HG02938 (cell line): ENCODE measurements at regions not wholly inside any gene's neighbourhood (a gene's known extent, or its start where the extent isn't known, plus 50 kb on each side); places are given as distances from the start of the nearest gene placed in this dataset.

Experiments
- ATAC-seq: cut with Tn5 transposase; IDR thresholded peaks from one replicate; pipeline ENCODE4 v1.9.1; 2021; ENCODE audit warnings: mild to moderate bottlenecking, moderate library complexity; ENCODE audit not compliant: unreplicated experiment

GRCh38 chr14:49994951-49995561 is 102.2 kb downstream of the ARF6 start:
- no peak for ATAC-seq

GRCh38 chr14:49997991-49998390 is 105.1 kb downstream of the ARF6 start:
- ATAC-seq, result no peak

- peak; percentile 47 for ATAC-seq
Measured at GRCh38 chr14:49999146-49999761, 106.4 kb downstream of the ARF6 start.

GRCh38 chr14:49999826-50000379 is 107.0 kb downstream of the ARF6 start:
- no peak for ATAC-seq

GRCh38 chr14:50000380-50001150 is 107.7 kb downstream of the ARF6 start:
- ATAC-seq, result no peak

- no peak for ATAC-seq
Measured at GRCh38 chr14:50001151-50001998, 108.5 kb downstream of the ARF6 start.

GRCh38 chr14:50001999-50002925 is 109.4 kb downstream of the ARF6 start:
- peak; percentile 24 for ATAC-seq

GRCh38 chr14:50002926-50003212 is 110.0 kb downstream of the ARF6 start:
- ATAC-seq, result no peak

GRCh38 chr14:50003213-50004021 is 110.5 kb downstream of the ARF6 start:
- ATAC-seq, result peak; percentile 36

- ATAC-seq, result no peak
Measured at GRCh38 chr14:50006141-50006540, 110.2 kb downstream of the VCPKMT start.

- no peak for ATAC-seq
Measured at GRCh38 chr14:50007123-50007903, 109.1 kb downstream of the VCPKMT start.

GRCh38 chr14:50008562-50008961 is 107.8 kb downstream of the VCPKMT start:
- no peak for ATAC-seq

GRCh38 chr14:50008974-50009373 is 107.4 kb downstream of the VCPKMT start:
- ATAC-seq, result no peak

- no peak for ATAC-seq
Measured at GRCh38 chr14:50010752-50011151, 105.6 kb downstream of the VCPKMT start.

- ATAC-seq, result no peak
Measured at GRCh38 chr14:50011242-50011641, 105.1 kb downstream of the VCPKMT start.

GRCh38 chr14:50012644-50013043 is 103.7 kb downstream of the VCPKMT start:
- ATAC-seq, result no peak

- ATAC-seq, result no peak
Measured at GRCh38 chr14:50013198-50013918, 103.0 kb downstream of the VCPKMT start.

- ATAC-seq, result no peak
Measured at GRCh38 chr14:50013934-50014333, 102.4 kb downstream of the VCPKMT start.
